ENCODE measurements at regions not wholly inside any gene's neighbourhood (a gene's known extent, or its start where the extent isn't known, plus 50 kb on each side); places are given as distances from the start of the nearest gene placed in this dataset.

- TF ChIP-seq POLR2AphosphoS5 (IDR thresholded peaks at IDR 0.05; ENCODE audit: borderline replicate concordance, low read depth, low read length) = no peak
- TF ChIP-seq EZH2 (IDR thresholded peaks at IDR 0.05) = no peak
- TF ChIP-seq FOXP2 (optimal IDR thresholded peaks at IDR 0.05; ENCODE audit: control extremely low read depth, extremely low read length, insufficient read depth) = no peak
These were observed 251.0 kb upstream of the FOXG1 start for GRCh38 chr14:28515571-28515970.
